ENCODE measurements at regions not wholly inside any gene's neighbourhood (a gene's known extent, or its start where the extent isn't known, plus 50 kb on each side); places are given as distances from the start of the nearest gene placed in this dataset.
"Not testable (repeated sequence)": the region's sequence is repeated elsewhere in the genome, so short reads cannot be mapped to it uniquely, and the experiment has no call there.

- DNase-seq (ENCODE audit: extremely low read depth, insufficient read length): no peak
- no peak for TF ChIP-seq CTCF (IDR thresholded peaks at IDR 0.05; ENCODE audit: insufficient read depth, low read length, poor library complexity, severe bottlenecking)
- H3K27me3 ChIP-seq (replicated peaks; ENCODE audit: control insufficient read depth, insufficient read depth, low read length): no peaks in the 10 kb centered on the region; the same call in none of the 2 replicates
- no peaks in the 10 kb centered on the region for H3K36me3 ChIP-seq (ENCODE audit: control insufficient read depth, insufficient read depth, low read length)
- H3K4me3 ChIP-seq (replicated peaks; ENCODE audit: low read depth, low read length): no peak overlapping the region
Measured at GRCh38 chr20:56736285-56736857, 107.3 kb downstream of the TFAP2C start.

- H3K4me3 ChIP-seq (replicated peaks; ENCODE audit: low read depth, low read length); H3K36me3 ChIP-seq (ENCODE audit: control insufficient read depth, insufficient read depth, low read length); H3K27me3 ChIP-seq (replicated peaks; ENCODE audit: control insufficient read depth, insufficient read depth, low read length); DNase-seq (ENCODE audit: extremely low read depth, insufficient read length): not testable (repeated sequence)
Measured at GRCh38 chr20:56744325-56744821, 115.3 kb downstream of the TFAP2C start.

- Histone ChIP-seq H3K4me3 (replicated peaks; ENCODE audit: low read depth, low read length) (no peak overlapping the region), H3K27me3 (replicated peaks; ENCODE audit: control insufficient read depth, insufficient read depth, low read length) (no peaks in the 10 kb centered on the region), H3K36me3 (ENCODE audit: control insufficient read depth, insufficient read depth, low read length) (no peaks in the 10 kb centered on the region)
- TF ChIP-seq CTCF (IDR thresholded peaks at IDR 0.05; ENCODE audit: insufficient read depth, low read length, poor library complexity, severe bottlenecking): no peak
- no peak for DNase-seq (ENCODE audit: extremely low read depth, insufficient read length)
Measured at GRCh38 chr20:56748476-56749377, 119.6 kb downstream of the TFAP2C start.

GRCh38 chr20:56750430-56750829 lies 121.3 kb downstream of the TFAP2C start:
- DNase-seq (ENCODE audit: extremely low read depth, insufficient read length): no peak
- H3K36me3 ChIP-seq (ENCODE audit: control insufficient read depth, insufficient read depth, low read length): no peaks in the 10 kb centered on the region
- no peak overlapping the region for H3K4me3 ChIP-seq (replicated peaks; ENCODE audit: low read depth, low read length)
- no peaks in the 10 kb centered on the region for H3K27me3 ChIP-seq (replicated peaks; ENCODE audit: control insufficient read depth, insufficient read depth, low read length)
- no peak for TF ChIP-seq CTCF (IDR thresholded peaks at IDR 0.05; ENCODE audit: insufficient read depth, low read length, poor library complexity, severe bottlenecking)

- Histone ChIP-seq H3K36me3 (ENCODE audit: control insufficient read depth, insufficient read depth, low read length) (no peaks in the 10 kb centered on the region), H3K27me3 (replicated peaks; ENCODE audit: control insufficient read depth, insufficient read depth, low read length) (no peaks in the 10 kb centered on the region), H3K4me3 (replicated peaks; ENCODE audit: low read depth, low read length) (no peak overlapping the region)
- DNase-seq (ENCODE audit: extremely low read depth, insufficient read length): no peak
- no peak for TF ChIP-seq CTCF (IDR thresholded peaks at IDR 0.05; ENCODE audit: insufficient read depth, low read length, poor library complexity, severe bottlenecking)
Measured at GRCh38 chr20:56752274-56752673, 123.2 kb downstream of the TFAP2C start.

GRCh38 chr20:56755201-56755600 lies 126.1 kb downstream of the TFAP2C start:
- TF ChIP-seq CTCF (IDR thresholded peaks at IDR 0.05; ENCODE audit: insufficient read depth, low read length, poor library complexity, severe bottlenecking): no peak
- Histone ChIP-seq H3K27me3 (replicated peaks; ENCODE audit: control insufficient read depth, insufficient read depth, low read length) (no peaks in the 10 kb centered on the region), H3K4me3 (replicated peaks; ENCODE audit: low read depth, low read length) (no peak overlapping the region), H3K36me3 (ENCODE audit: control insufficient read depth, insufficient read depth, low read length) (no peaks in the 10 kb centered on the region)
- DNase-seq (ENCODE audit: extremely low read depth, insufficient read length): no peak

GRCh38 chr20:56756658-56757057 lies 127.6 kb downstream of the TFAP2C start:
- not testable (repeated sequence) for H3K4me3 ChIP-seq (replicated peaks; ENCODE audit: low read depth, low read length); H3K27me3 ChIP-seq (replicated peaks; ENCODE audit: control insufficient read depth, insufficient read depth, low read length); H3K36me3 ChIP-seq (ENCODE audit: control insufficient read depth, insufficient read depth, low read length); DNase-seq (ENCODE audit: extremely low read depth, insufficient read length)

All from GM06990 (cell line).